K562 (cell line): ENCODE measurements at regions not wholly inside any gene's neighbourhood (a gene's known extent, or its start where the extent isn't known, plus 50 kb on each side); places are given as distances from the start of the nearest gene placed in this dataset.

Experiments
- ATAC-seq: fragments of 200-7000 bp; cut with Tn5 transposase; 3 replicates; pipeline ENCODE4 v1.9.1; 2020; ENCODE audit warnings: moderate library complexity
- BruUV-seq: library from RNA; stranded (reverse); fragments of 400-500 nt; replicated peaks from 2 replicates; lab custom pipeline; 2021; lab: Mats Ljungman, UMichigan
- CTCF ChIA-PET: fragments of 300-600 bp; formaldehyde crosslinking; extraction: SDS; loops from one replicate; lab custom pipeline; 2021; ENCODE audit warnings: low intra/inter-chr PET ratio; lab: Yijun Ruan, JAX
- POLR2A ChIA-PET: fragments of 300-600, 350-650 bp; sonication (Branson Sonifier 250); formaldehyde crosslinking; extraction: SDS; loops from one replicate; lab custom pipeline; 2021; ENCODE audit warnings: antibody characterized with exemption, inconsistent platforms; lab: Yijun Ruan, JAX
- DNase-seq, 4 experiments: peaks; one replicate each; pipeline versions ENCODE4 v3.0.0 to v3.0.0-alpha.2; 2011 to 2018; ENCODE audit warnings: low spot score in 3 of 4, mixed read lengths in 3 of 4; ENCODE audit errors: extremely low read depth in 1 of 4
- FAIRE-seq: peaks from 2 replicates; lab custom pipeline; 2011; peaks lifted over from hg19 to GRCh38; lab: Jason Lieb, UNC
- H2AFZ ChIP-seq: 2 replicates; pipeline ENCODE4 v1.6.0; 2011; ENCODE audit warnings: low read depth, low read length, control low read depth, inconsistent platforms
- H3K27ac ChIP-seq: fragments of 200-600 bp; 3 replicates; pipeline ENCODE4 v1.8.0; 2011; ENCODE audit warnings: low read depth, mild to moderate bottlenecking, control low read depth, inconsistent platforms, low read length, moderate library complexity, mixed read lengths; ENCODE audit errors: extremely low read depth
- H3K27me3 ChIP-seq, 2 experiments: fragments of 300-600 bp in 1 of 2; 2 replicates in 1 of 2; 3 replicates in 1 of 2; pipeline versions ENCODE4 v1.6.0 to v1.8.0; 2011; ENCODE audit warnings: inconsistent platforms in 2 of 2, low read length in 2 of 2, mild to moderate bottlenecking in 1 of 2, mixed read lengths in 1 of 2, moderate library complexity in 1 of 2; ENCODE audit not compliant: control insufficient read depth in 2 of 2, insufficient read depth in 2 of 2
- H3K36me3 ChIP-seq: fragments of 300-600 bp; 3 replicates; pipeline ENCODE4 v1.8.0; 2011; ENCODE audit warnings: mild to moderate bottlenecking, low read length, inconsistent platforms; ENCODE audit not compliant: control insufficient read depth, insufficient read depth
- H3K4me1 ChIP-seq, 2 experiments: fragments of 200-600 bp in 1 of 2; replicated peaks in 1 of 2; 2 replicates in 1 of 2; 3 replicates in 1 of 2; pipeline versions ENCODE4 v1.5.1 to v1.8.0; 2011; ENCODE audit warnings: inconsistent platforms in 2 of 2, low read length in 2 of 2, mild to moderate bottlenecking in 1 of 2, mixed read lengths in 1 of 2, moderate library complexity in 1 of 2; ENCODE audit not compliant: control insufficient read depth in 2 of 2, insufficient read depth in 2 of 2
- H3K4me2 ChIP-seq: 2 replicates; pipeline ENCODE4 v1.6.1; 2011; ENCODE audit warnings: low read length, control low read depth, inconsistent platforms, mixed read lengths; ENCODE audit not compliant: insufficient read depth
- H3K4me3 ChIP-seq: fragments of 200-600 bp; sonication (generic), shearing (Covaris generic); 2 replicates; pipeline ENCODE4 v1.5.1; 2016; ENCODE audit warnings: control low read depth, inconsistent platforms
- H3K79me2 ChIP-seq: fragments of 200-600 bp; 3 replicates; pipeline ENCODE4 v1.8.0; 2011; ENCODE audit warnings: low read length, inconsistent platforms; ENCODE audit not compliant: control insufficient read depth, insufficient read depth
- H3K9ac ChIP-seq, 2 experiments: 2 replicates each; pipeline versions ENCODE4 v1.6.0 to v1.6.1; 2011; ENCODE audit warnings: low read depth in 2 of 2, low read length in 2 of 2, control low read depth in 1 of 2, inconsistent platforms in 1 of 2, mild to moderate bottlenecking in 1 of 2, mixed read lengths in 1 of 2; ENCODE audit not compliant: insufficient read depth in 1 of 2
- H3K9me1 ChIP-seq: one replicate; pipeline ENCODE4 v1.6.0; 2011; ENCODE audit warnings: inconsistent platforms, mild to moderate bottlenecking, low read length, moderate library complexity; ENCODE audit not compliant: control insufficient read depth, insufficient read depth
- H3K9me3 ChIP-seq: replicated peaks from 2 replicates; pipeline ENCODE4 v1.5.1; 2011; ENCODE audit warnings: low read depth, low read length, inconsistent platforms; ENCODE audit not compliant: control insufficient read depth, insufficient read depth
- H4K20me1 ChIP-seq: replicated peaks from 2 replicates; pipeline ENCODE4 v1.6.1; 2011; ENCODE audit warnings: low read length, inconsistent platforms, mixed read lengths; ENCODE audit not compliant: control insufficient read depth, insufficient read depth
- CBX1 ChIP-seq: sonication (generic); IDR thresholded peaks from 2 replicates; pipeline ENCODE4 v1.6.1; 2016; ENCODE audit warnings: antibody characterized with exemption, low read depth, mild to moderate bottlenecking
- DEAF1 ChIP-seq: fragments of 450-650 bp; formaldehyde crosslinking; IDR thresholded peaks from 2 replicates; pipeline ENCODE4 v1.4.0; 2020; ENCODE audit warnings: mild to moderate bottlenecking, moderate library complexity
- LCOR ChIP-seq: sonication (generic); formaldehyde crosslinking; IDR thresholded peaks from 2 replicates; pipeline ENCODE4 v1.8.0; 2022; ENCODE audit warnings: mild to moderate bottlenecking, missing genetic modification reagents
- NR3C1 ChIP-seq: sonication (generic); formaldehyde crosslinking; IDR thresholded peaks from 2 replicates; pipeline ENCODE4 v1.8.1; 2022; ENCODE audit warnings: missing genetic modification reagents
- STAT6 ChIP-seq: sonication (generic); formaldehyde crosslinking; IDR thresholded peaks from 2 replicates; pipeline ENCODE4 v1.8.1; 2023; ENCODE audit warnings: mild to moderate bottlenecking, missing genetic modification reagents
- TEAD1 ChIP-seq, 2 experiments: fragments of 450-650 bp in 1 of 2; sonication (generic) in 1 of 2; formaldehyde crosslinking; IDR thresholded peaks; 2 replicates each; pipeline versions ENCODE4 v1.4.0 to v1.8.0; 2020 to 2022; ENCODE audit warnings: mild to moderate bottlenecking in 2 of 2, missing genetic modification reagents in 1 of 2
- THAP7 ChIP-seq: fragments of 250-450 bp; sonication (Bioruptor Pico); IDR thresholded peaks from 2 replicates; pipeline ENCODE4 v1.5.0; 2021
- ZBTB11 ChIP-seq, 3 experiments: fragments of 200-800 bp in 1 of 3; fragments of 250-450 bp in 1 of 3; fragments of 450-650 bp in 1 of 3; sonication (Bioruptor Pico) in 1 of 3; sonication (Bioruptor generic) in 1 of 3; formaldehyde crosslinking in 1 of 3; IDR thresholded peaks; 2 replicates each; pipeline versions ENCODE4 v1.6.1 to v1.8.0; 2016 to 2022; ENCODE audit warnings: mild to moderate bottlenecking in 2 of 3, missing genetic modification characterization in 2 of 3, missing compliant biosample characterization in 1 of 3, moderate library complexity in 1 of 3
- ZNF174 ChIP-seq: fragments of 250-450 bp; sonication (Bioruptor Pico); IDR thresholded peaks from 2 replicates; pipeline ENCODE4 v1.4.0; 2020; ENCODE audit warnings: mild to moderate bottlenecking
- ZNF217 ChIP-seq: sonication (generic); formaldehyde crosslinking; IDR thresholded peaks from 2 replicates; pipeline ENCODE4 v1.8.0; 2022; ENCODE audit warnings: mild to moderate bottlenecking, missing genetic modification reagents
- ZNF354B ChIP-seq: fragments of 250-450 bp; sonication (Bioruptor Pico); IDR thresholded peaks from 2 replicates; pipeline ENCODE4 v1.4.0; 2020
- ZNF589 ChIP-seq: fragments of 200-800 bp; sonication (Bioruptor generic); IDR thresholded peaks from 2 replicates; pipeline ENCODE4 v1.6.1; 2016; ENCODE audit warnings: low read depth, missing genetic modification characterization, missing compliant biosample characterization
- WGBS: fragments of 100-300 bp; shearing (Covaris generic); methylation state at CpG from one replicate; pipeline ENCODE4 v1.1.6; 2016; ENCODE audit warnings: low coverage, mixed read lengths; ENCODE audit not compliant: insufficient coverage; ENCODE audit errors: missing lambda C conversion rate; 5-methylcytosine and 5-hydroxymethylcytosine counted together
- in situ Hi-C: fragments of 300-500 bp; cut with MboI; formaldehyde crosslinking; loops from 4 replicates; pipeline ENCODE4 v1.15.0; 2018; ENCODE audit warnings: inconsistent platforms, mixed read lengths
- intact Hi-C: fragments of 100-400 bp; cut with micrococcal nuclease; formaldehyde crosslinking; loops from 2 replicates; pipeline ENCODE4 v1.14.2; 2022

GRCh38 chr2:104658904-104659591 is 194.9 kb upstream of the POU3F3 start (continued):
- TF ChIP-seq TEAD1 (CRISPR knock-in tag; IDR thresholded peaks at IDR 0.05) (no peak), THAP7 (CRISPR knock-in tag) (no peak), NR3C1 (no peak), ZNF217 (CRISPR knock-in tag) (no peak), STAT6 (CRISPR knock-in tag) (no peak), CBX1 (no peak), ZNF174 (CRISPR knock-in tag) (no peak)

DNA sequence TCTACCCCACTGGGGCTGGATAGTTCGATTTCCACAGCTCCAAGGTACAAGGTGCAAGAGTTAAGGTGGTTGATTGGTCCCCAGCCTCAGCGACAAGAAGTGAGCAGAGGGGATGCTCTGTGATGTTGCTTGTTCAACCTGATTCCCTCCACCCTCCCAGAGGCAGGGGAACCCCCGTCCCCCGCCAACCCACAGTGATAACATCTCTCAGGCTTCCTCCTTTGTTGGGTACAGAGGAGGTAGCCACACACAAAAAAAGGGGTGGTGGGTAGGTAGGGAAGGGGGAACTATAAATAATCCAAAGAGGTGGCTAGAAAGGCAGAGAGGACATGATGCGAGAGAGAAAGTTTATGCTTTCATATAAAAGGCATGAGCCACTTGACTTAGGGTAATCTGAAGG is 192.9 kb upstream of the POU3F3 start:
- Histone ChIP-seq H3K9ac (no peak overlapping the region), H4K20me1 (no peaks in the 10 kb centered on the region), H3K4me3 (no peak overlapping the region), H3K4me1 (peaks cover 0 to 7% of the 10 kb centered on the region in 2 experiments; a peak in 2 of 5 replicates), H3K27ac (no peak overlapping the region), H3K4me2 (no peak overlapping the region), H3K9me3 (no peaks in the 10 kb centered on the region), H3K9me1 (no peaks in the 10 kb centered on the region), H3K79me2 (no peaks in the 10 kb centered on the region), H3K36me3 (no peaks in the 10 kb centered on the region), H3K27me3 (peaks cover 8 to 28% of the 10 kb centered on the region in 2 experiments; a peak in 4 of 5 replicates), H2AFZ (no peak overlapping the region)
- no peak for DNase-seq
- WGBS = 0% methylated on average over 3 of the region's 5 CpGs
- FAIRE-seq = no peak
- ATAC-seq = no peak
- intact Hi-C loops = no loop called here
- no TSS peak for BruUV-seq
- CTCF ChIA-PET = no interaction called here
- in situ Hi-C loops = no loop called here
- POLR2A ChIA-PET = no interaction called here
- TF ChIP-seq ZNF589 (CRISPR knock-in tag) (no peak), ZBTB11 (CRISPR knock-in tag; IDR thresholded peaks at IDR 0.05) (no peak), DEAF1 (CRISPR knock-in tag) (no peak), LCOR (no peak), ZNF354B (CRISPR knock-in tag) (no peak)
